ENCODE measurements at regions not wholly inside any gene's neighbourhood (a gene's known extent, or its start where the extent isn't known, plus 50 kb on each side); places are given as distances from the start of the nearest gene placed in this dataset.

DNA sequence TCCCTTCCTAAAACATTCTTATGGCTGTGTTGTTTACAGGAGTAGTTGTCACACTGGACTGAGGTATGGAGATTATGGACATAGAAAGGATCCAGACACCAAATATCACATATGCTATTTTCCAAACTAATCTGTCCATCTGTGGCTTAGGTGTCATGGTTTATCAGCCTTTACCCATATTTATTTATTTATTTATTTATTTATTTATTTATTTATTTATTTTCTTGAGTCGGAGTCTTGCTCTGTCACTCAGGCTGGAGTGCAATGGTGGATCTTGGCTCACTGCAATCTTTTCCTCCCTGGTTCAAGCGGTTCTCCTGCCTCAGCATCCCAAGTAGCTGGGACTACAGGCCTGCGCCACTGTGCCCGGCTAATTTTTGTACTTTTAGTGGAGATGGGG lies 1103.1 kb downstream of the MAT2B start:
- no peak for DNase-seq
- ATAC-seq = no peak

DNA sequence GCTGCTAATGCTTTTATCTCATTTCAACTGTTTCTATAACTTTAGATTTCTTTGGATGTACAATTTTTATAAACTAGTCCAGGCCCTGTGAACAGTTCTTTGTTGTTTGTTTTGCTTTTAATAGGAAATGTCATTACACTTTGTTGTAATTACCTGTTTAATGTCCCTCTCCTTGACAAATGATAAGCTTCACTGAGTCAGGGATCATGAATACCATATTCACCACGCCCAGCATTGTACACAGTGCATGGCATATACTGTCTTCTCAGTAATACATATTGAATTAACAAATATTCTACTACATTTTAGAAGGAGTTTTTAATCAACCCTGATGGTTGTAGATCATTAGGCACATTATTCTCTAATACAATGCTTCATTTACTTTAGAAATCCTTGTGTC lies 1105.0 kb downstream of the MAT2B start:
- no peak for DNase-seq
- ATAC-seq = no peak

DNA sequence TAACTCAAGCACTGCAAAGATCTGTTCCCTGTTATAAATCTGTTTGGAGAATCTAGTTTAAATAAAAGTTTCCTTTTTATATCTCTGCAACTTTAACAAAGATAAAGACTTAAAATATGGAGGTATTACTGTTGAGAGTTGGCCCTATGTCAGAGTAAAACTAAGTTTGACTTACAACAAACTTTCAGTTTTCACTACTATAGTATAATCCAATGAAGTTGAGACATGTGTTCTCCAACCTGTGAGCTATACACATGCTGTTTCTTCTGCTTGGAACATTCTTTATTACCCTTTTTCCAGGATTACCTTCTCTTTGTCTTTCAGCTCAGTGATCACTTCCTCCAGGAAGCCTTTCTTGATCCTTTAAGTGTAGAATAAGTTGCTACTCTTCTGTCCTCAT lies 1109.3 kb downstream of the MAT2B start:
- no peak for DNase-seq
- no peak for ATAC-seq

DNA sequence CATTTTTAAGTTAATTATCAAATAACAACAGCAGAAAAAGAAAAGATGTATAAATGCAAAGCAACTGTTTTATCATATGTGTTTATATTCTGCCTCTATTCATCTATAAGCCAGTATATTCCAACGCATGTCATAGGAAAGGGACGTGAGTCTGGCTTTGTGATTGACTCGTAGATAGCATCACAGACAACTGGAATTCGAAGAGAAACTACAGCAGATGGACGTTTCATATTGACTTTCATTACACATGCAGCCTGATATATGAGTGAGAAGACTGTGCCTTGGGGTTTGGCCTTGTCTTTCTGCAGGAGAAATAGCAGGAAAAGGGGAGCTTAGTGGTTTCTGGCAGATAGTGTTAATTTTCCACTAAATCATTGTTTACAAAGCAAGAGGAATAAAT lies 1111.9 kb downstream of the MAT2B start:
- DNase-seq (no peak), ATAC-seq (no peak)

DNA sequence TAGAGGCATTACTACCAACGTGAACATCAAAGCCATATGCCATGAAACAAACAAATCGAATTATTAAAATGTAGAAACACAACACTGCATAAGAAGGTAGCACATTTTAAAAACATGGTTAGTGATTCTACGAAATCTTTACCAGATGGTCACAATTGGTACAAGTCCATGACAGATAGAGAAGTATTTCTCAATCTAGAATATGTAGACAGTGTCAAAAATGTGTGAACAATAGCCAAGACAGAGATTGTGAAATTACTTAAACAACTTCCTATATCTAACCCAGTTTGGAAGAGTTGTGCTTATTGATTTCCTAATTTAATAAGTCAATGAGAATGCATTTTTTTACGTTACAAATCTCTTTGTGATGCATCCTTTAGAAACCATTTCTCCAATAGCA lies 1121.6 kb downstream of the MAT2B start:
- ATAC-seq (no peak), DNase-seq (no peak)

DNA sequence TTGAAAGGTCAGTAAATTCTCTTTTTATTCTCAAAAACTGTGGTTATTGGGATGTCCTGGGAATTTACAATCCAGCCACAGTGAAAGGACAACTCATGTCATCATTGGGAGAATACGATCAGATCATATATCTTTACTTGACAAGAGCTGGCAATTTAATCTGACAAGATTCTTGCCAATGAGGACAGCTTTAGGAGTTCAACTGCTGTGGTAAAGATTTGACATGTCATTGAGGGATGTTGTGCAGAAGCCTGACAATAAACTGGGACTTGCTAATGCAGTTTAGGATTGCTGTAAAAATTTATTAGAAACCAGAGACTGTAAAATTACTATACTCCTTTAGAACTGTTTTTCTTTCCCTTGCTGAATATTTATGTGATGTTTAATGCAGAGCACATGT lies 1131.0 kb downstream of the MAT2B start:
- no peak for ATAC-seq
- no peak for DNase-seq

DNA sequence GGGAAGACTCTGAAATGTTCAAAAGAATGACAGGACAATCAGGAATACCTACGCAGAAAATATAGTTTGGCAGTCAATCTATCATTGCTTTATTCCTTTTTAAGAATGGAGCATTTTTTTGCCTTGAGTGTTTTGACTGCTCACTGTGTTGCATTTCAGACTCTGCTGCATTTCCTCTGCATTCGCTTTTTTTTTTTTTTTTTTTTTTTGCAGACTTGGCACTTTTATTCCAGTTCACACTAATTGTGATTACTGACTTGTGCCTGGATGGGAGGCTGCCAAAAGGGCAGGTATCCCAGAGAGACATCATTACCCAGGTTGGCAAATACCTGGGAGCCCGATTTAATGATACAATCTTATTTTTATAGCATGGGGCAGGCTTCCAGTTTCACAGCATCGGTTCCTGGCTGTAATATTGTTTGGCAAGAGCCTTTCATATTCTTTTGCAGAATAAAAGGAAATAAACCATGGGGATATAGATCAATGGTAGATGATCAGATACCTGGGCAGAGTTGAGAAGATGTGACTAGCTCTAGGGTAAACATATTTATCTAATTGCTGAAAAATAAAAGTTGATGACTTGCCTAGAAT lies 1132.6 kb downstream of the MAT2B start:
- ATAC-seq (no peak), DNase-seq (no peak)

DNA sequence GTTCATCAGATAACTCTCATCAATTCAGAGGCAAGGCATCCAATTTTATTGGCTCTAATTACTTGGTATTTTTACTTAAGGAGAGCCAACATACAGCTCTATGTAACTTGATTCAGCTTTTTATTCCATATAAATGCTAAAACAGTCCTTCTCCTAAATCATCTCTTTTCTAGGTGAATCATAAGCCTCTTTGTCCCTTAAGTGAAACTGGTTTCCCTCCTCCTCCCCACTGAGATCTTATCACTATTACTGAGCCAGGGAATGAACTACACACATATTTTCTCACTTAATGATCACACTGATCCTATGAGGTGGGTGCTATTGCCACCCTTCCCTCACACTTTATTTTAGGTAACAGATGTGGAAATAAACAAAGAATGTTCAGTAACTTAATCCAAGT lies 1143.8 kb downstream of the MAT2B start:
- ATAC-seq (no peak), DNase-seq (no peak)

DNA sequence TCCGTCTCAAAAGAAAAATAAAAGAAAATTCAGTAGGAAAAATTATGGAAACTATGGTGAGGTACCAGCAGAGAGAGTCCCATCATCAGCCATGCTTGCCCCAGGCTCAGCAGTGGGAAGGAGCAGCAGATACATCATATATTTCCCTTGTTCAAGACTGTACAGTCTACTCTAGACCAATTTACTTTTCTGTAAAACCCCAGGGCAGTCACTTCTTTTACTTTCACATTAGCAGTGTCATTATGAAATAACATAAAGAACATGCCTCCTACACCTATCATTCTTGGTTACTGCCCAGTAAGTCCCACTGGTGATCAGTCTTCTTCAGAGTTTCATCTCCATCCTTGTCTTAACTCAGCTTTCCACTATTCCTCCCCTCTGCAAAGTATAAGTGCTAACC lies 1145.0 kb downstream of the MAT2B start:
- ATAC-seq = no peak
- DNase-seq = no peak

DNA sequence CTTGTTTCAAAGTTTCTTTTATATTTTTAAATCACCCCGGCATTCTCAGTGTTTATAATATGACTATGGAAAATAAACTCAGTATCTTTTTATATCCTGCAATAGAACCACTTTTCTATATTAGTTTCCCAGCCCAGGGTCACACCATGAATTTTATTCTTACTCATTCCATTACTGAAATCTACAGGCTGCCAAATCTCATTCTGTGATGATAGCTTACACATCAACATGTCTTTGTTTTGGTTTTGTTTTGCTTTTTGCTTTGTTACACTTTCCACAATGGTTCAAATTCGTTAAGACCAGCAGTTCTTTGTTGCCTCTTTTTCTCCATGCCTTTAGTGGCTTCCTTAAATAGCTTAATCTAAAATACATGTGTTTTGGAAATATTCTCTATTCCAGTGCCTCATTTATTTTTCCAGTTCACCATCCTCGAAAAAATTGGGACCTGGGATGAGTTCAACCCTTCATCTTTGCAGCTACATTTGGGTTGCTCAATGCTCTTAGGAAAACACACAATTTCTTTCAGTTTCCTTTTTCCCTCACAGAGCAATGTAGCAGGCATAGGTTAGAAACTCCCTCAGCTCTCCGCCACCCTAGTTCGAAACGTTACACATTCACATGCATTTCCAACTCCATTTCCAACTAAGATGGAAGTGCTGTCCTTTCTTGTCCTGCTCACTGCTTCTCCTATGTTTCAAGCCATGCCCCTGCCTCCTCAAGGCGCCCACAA lies 1146.3 kb downstream of the MAT2B start:
- DNase-seq = no peak
- ATAC-seq = no peak

DNA sequence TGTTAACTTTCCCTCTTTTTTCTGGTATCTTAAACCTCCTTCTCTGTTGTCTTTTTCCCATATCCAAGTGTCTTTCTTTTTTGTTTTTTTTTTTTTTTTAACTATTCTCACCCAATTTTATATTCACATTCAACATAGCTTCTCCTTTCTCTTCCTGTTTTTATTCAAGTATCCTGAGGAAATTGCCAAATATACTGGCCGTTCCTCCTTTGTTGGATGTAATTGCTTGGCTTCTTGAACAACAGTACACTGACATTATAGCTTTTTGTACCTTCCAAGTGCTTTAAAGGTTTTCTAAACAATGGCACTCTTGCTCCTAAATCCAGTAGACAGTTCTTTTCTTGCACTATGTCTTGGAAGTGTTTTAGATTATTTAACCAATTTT lies 1146.8 kb downstream of the MAT2B start:
- DNase-seq (no peak), ATAC-seq (no peak)

DNA sequence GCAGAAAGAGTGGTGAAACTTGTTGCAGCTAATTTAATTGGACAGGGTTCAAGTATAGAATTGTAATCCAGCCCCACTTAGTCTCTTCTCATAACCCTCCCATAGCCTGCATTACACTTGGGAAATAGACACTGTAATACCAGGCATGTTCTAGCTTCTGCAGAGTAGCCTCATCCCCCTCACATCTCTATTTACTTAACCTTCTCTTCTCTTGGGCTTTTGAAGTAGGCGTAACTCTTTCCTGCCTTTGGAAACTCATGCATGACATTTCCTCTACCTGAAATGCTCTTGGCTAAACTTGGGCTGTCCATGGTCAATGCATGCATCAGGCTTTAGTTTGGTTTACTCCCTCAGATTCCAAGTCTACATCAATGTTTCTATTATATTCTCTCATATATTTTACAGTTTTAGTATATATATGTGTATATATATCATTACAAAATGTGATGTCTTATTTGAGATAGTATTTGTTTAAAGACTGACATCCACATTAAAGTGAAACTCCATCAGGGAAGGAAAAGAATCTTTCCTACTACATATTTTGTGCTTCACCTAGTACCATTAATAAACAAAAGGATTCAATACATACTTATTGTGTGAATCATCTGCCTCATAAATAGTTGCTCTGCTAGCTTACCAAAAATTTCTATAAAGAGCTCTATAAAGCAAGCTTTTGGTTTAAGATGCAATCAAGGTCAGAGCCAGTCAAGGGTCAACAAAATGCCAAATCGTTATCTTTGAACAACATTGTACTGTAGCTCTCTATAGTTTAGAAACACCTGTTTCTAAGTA lies 1158.0 kb downstream of the MAT2B start:
- no peak for DNase-seq

DNA sequence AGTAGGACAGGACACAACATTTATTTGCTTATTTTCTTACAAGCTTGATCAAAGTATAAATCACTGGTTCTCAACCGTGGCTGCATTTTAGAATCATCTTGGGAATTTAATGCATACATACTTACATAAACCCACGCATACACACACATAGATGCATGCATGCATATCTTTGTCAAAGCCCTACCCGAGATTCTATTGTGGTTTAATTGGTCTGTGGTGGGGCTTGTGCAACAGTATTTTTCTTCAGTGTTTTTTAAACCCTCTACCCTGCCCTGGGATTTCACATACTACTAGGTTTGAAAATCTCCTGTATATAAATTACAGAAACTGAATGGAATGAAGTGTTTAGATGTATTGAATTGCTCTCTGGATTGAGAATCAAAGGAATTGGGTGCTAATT lies 1166.2 kb downstream of the MAT2B start:
- ATAC-seq (no peak), DNase-seq (no peak)

More for the DNA sequence above, 1158.0 kb downstream of the MAT2B start:
- ATAC-seq = no peak

DNA sequence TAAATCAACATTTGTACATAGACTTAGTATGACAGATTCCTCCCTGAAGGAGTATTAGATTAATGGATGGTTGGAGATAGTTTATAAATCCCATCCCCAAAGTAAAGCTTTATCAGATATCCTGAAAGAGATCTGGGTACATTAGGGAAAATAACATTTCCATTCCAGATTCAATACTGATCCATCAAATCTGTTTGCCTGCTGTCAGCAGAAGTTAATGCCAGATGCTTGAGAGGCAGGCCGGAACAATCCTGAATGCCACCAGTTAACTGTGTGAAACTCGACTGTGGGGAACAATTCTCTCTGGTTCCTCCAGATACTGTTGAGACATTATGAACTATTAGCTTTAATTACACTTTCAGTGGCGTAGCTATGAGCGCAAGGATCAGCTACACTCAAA lies 1166.8 kb downstream of the MAT2B start:
- ATAC-seq (no peak), DNase-seq (no peak)

DNA sequence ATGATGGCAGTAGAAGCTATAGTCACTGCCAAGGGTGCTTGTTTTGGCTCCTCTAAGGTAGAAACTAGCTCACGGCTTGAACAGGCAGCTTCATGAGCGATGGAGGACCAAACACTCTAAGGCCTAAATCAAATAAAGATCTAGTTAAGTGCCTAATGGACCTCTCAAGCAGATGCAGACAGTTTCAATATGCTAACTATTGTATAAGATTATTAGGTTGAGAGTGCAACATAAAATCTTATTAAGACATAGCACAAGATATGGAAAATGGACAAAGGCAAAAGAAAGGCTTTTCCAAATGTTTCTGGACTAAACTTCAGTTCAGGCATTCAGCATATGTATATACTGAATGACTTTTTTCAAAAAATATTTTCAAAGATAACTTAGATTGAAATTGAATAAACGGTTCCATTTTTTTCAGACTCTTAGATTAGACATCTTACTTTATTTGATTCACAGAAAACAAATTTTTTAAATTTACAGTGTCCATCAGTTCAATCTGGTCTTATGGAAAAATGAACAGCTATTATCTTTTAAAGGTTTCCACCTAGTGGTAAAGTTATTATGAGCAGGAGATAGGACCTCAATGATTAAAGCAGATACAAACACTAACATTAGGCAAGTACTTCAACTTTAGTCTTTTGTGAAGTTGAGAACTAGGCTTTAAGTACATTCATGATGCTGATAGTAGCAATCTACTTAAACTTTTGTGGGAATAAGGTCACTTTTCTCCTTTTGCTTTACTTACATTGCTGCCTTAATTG lies 1167.7 kb downstream of the MAT2B start:
- ATAC-seq (no peak), DNase-seq (no peak)

DNA sequence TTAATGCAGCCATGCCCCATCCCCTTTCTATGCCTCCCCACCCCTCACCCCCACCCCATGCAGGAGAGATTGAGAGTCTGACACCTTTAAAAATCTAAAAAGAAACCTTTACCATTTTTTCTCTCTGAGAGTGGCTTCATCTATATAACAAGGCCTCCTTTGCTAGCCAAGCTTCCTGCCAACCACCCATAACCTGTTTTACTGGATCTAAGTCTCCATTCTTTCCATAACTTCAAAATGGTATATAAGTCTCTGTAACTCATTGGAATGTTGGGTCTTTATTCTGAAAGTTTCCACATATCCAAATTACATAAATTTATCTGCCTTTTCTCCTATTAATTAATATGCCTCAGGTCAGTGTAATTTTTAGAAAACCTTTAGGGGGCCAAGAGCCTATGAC lies 1174.0 kb downstream of the MAT2B start:
- ATAC-seq (no peak), DNase-seq (no peak)

DNA sequence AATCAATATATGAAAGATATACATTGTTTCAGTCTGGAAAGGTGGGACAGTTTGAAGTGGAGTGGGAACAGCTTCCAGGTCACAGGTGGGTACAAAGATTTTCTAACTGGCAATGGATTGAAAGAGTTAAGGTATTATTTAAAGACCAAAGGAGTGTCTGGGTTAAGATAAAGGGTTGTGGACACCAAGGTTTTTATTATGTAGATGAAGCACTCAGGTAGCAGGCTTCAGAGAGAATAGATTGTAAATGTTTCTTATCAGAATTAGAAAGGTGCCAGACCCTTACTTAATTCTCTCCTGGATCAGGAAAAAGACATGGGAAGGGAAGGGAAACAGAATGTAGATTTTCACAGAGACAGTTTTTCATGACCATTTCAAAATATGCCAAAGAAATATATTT lies 1174.8 kb downstream of the MAT2B start:
- DNase-seq (no peak), ATAC-seq (no peak)

DNA sequence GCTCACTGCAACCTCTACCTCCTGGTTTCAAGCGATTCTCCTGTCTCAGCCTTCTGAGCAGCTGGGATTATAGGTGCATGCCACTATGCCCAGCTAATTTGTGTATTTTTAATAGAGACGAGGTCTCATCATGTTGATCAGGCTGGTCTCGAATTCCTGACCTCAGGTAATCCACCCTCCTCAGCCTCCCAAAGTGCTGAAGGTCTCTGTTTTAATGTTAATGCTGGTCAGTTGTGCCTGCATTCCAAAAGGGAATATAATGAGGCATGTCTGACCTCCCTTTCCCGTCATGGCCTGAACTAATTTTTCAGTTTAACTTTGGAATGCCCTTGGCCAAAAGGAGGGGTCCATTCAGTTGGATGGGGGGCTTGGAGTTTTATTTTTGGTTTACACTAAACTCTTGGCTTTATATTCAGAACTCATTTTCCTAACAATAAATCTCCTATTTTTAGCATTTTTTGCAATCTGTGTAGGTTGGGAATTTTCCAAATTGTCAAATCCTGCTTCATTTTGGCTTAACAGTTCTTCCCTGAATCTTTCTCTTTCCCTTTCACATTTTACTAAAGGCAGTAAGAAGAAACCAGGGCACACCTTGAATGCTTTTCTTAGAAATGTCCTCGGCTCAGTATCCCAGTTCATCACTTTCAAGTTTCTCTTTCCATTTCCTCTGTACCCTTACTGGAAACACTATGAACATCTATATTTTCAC lies 1175.5 kb downstream of the MAT2B start:
- no peak for DNase-seq
- no peak for ATAC-seq

DNA sequence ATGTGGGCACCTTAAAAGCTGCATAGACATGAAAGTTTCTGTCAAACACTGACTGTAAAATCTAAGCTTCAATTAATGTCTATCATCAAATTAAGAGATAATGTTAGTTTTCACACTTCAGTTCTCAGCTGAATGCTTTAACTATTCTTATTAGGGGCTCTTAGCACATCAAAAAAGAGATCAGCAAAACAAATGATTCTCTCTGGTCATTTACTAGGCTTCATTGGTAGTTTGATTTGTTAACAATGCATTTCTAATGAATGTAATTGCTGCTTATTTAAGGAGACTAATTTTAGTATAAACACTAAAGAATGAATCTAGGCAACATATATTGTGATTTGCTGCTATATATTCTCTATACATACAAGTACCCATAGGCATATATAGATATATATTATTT lies 1182.0 kb downstream of the MAT2B start:
- DNase-seq (no peak), ATAC-seq (no peak)

DNA sequence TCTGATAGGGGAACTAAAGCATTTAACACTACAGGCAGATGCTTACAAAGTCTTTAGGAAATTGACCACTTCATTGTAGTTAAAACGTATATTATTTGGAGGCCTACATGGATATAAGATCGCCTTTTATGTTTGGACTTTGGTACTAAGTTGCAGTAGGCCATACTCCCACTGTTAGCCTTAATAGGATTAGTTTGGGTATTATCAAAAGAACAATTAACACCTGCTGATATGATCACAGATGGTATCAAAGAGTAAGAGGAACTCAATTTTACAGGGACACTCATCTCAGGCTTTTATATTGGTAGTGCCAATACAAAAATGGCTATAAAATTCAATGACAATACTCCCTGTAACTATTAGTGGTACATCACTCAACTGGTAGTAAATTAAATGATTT lies 1183.0 kb downstream of the MAT2B start:
- DNase-seq = no peak
- no peak for ATAC-seq

DNA sequence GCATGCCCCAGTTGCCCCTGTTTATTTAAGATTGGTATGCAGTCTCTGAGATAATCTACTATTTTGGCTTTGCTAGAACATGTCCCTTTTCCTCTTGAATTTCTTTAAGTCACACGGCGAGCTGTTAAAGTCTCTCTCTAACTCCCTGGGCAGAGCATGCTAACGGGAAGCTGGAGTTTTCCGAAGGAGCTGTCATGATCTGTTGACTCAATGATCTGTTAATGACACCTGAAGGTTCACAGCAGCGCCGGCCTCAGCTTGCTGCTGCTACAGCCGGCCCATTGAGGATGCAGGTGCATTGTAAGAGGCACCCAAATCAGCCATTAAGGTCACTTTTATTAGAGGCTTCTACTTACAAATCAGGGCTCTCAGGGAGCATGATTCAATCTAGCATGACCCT lies 1203.4 kb downstream of the MAT2B start:
- DNase-seq (no peak), ATAC-seq (no peak)

DNA sequence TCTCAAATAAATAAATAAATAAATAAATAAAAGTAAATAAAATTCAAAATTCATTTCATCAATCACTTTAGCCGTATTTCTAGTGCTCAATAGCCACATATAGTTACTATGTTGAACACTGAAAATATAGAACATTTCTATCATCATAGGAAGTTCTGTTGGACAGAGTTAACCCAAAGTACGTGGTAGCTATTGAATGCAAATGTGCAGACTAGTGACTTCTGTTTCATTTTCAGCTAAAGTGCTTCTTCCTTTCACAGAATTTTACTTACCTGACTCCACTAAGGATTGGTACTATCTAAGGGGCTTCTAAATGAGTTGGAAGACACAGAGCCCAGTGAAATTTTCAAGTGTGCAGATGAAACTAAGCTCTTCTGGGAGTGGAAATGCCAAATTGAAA lies 1208.3 kb downstream of the MAT2B start:
- DNase-seq (no peak), ATAC-seq (no peak)
